GM21717 (cell line): ENCODE measurements at regions not wholly inside any gene's neighbourhood (a gene's known extent, or its start where the extent isn't known, plus 50 kb on each side); places are given as distances from the start of the nearest gene placed in this dataset.

Experiments used
- ATAC-seq: cut with Tn5 transposase; IDR thresholded peaks from one replicate; pipeline ENCODE4 v1.9.1; 2021; ENCODE audit warnings: mild to moderate bottlenecking, moderate library complexity; ENCODE audit not compliant: unreplicated experiment

GRCh38 chr5:20680718-20681302, 692.8 kb upstream of the CDH18 start:
- ATAC-seq = no peak

GRCh38 chr5:20678814-20679298, 690.9 kb upstream of the CDH18 start:
- no peak for ATAC-seq

- no peak for ATAC-seq
Measured at GRCh38 chr5:20678386-20678785, 690.4 kb upstream of the CDH18 start.

- no peak for ATAC-seq
Measured at GRCh38 chr5:20660588-20660987, 672.6 kb upstream of the CDH18 start.

GRCh38 chr5:20656262-20656661, 668.3 kb upstream of the CDH18 start:
- ATAC-seq = no peak

- no peak for ATAC-seq
Measured at GRCh38 chr5:20655211-20655610, 667.2 kb upstream of the CDH18 start.

- ATAC-seq = no peak
Measured at GRCh38 chr5:20654746-20655145, 666.7 kb upstream of the CDH18 start.

- ATAC-seq = no peak
Measured at GRCh38 chr5:20654033-20654432, 666.0 kb upstream of the CDH18 start.

- no peak for ATAC-seq
Measured at GRCh38 chr5:20649966-20650365, 662.0 kb upstream of the CDH18 start.

GRCh38 chr5:20648981-20649380, 661.0 kb upstream of the CDH18 start:
- no peak for ATAC-seq

- ATAC-seq = no peak
Measured at GRCh38 chr5:20636686-20637085, 648.7 kb upstream of the CDH18 start.

- ATAC-seq = no peak
Measured at GRCh38 chr5:20619591-20619990, 631.6 kb upstream of the CDH18 start.

- ATAC-seq = no peak
Measured at GRCh38 chr5:20618340-20618739, 630.3 kb upstream of the CDH18 start.

- no peak for ATAC-seq
Measured at GRCh38 chr5:20617841-20618240, 629.8 kb upstream of the CDH18 start.

- no peak for ATAC-seq
Measured at GRCh38 chr5:20615888-20616563, 628.0 kb upstream of the CDH18 start.

- ATAC-seq = no peak
Measured at GRCh38 chr5:20611620-20612019, 623.6 kb upstream of the CDH18 start.

GRCh38 chr5:20610681-20611080, 622.7 kb upstream of the CDH18 start:
- no peak for ATAC-seq

GRCh38 chr5:20609126-20609525, 621.1 kb upstream of the CDH18 start:
- no peak for ATAC-seq

GRCh38 chr5:20608567-20608966, 620.6 kb upstream of the CDH18 start:
- no peak for ATAC-seq

GRCh38 chr5:20605732-20606525, 617.9 kb upstream of the CDH18 start:
- no peak for ATAC-seq

- ATAC-seq = no peak
Measured at GRCh38 chr5:20604992-20605391, 617.0 kb upstream of the CDH18 start.

GRCh38 chr5:20601678-20602100, 613.7 kb upstream of the CDH18 start:
- ATAC-seq = no peak
